AG04449 (cell line): ENCODE measurements at regions not wholly inside any gene's neighbourhood (a gene's known extent, or its start where the extent isn't known, plus 50 kb on each side); places are given as distances from the start of the nearest gene placed in this dataset.
"Not testable (repeated sequence)": the region's sequence is repeated elsewhere in the genome, so short reads cannot be mapped to it uniquely, and the experiment has no call there.

Source experiments
- CTCF ChIA-PET: fragments of 350-600 bp; formaldehyde crosslinking; extraction: SDS; loops from one replicate; lab custom pipeline; 2021; ENCODE audit warnings: antibody characterized with exemption; lab: Yijun Ruan, JAX
- POLR2A ChIA-PET: fragments of 400-600, 350-600 bp; formaldehyde crosslinking; extraction: SDS; loops from one replicate; lab custom pipeline; 2020; ENCODE audit warnings: antibody characterized with exemption, inconsistent platforms; lab: Yijun Ruan, JAX
- DNase-seq: peaks from one replicate; pipeline ENCODE4 v3.0.0-alpha.2; 2010; ENCODE audit warnings: low read depth, low spot score
- H3K4me3 ChIP-seq: 2 replicates; pipeline ENCODE4 v1.5.1; 2011; ENCODE audit warnings: low read depth, mild to moderate bottlenecking, control low read depth, low read length
- TF ChIP-seq, protein P1 (sequence below): IDR thresholded peaks from one replicate; pipeline ENCODE4 v1.5.1; 2011; ENCODE audit warnings: mild to moderate bottlenecking, moderate library complexity, low read length, control low read depth, inconsistent platforms; ENCODE audit not compliant: insufficient read depth; ENCODE audit errors: missing control alignments

DNA sequence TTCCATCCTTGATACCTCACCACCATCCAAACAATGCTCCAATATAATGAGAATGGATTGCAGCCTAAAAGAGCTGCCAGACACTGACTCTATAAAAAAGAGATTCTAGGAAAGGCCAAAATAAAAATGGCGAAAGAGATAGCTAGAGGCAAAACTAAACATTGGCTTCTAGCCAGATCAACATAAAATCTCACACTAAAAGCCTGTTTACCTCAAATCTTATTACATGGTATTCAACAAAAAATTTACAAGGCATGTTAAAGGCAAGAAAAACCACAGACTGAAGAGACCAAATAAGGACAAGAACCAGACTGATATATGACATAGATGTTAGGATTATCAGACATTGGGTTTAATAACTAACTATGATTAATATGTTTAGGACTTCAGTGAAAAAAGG lies 1127.0 kb downstream of the DNAJB9 start:
- no peak for DNase-seq

DNA sequence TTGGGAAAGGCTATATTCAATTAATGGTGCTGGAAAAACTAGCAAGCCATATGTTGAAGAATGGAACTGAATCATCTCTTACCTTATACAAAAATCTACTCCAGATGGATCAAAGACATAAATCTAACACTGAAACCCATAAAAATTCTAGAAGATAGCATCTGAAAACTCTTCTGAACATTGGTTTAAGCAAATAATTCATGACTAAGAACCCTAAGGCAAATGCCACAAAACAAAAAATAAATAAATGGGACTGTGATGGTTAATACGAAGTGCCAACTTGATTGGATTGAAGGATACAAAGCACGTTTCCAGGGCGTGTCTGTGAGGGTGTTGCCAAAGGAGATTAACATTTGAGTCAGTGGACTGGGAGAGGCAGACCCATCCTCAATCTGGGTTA lies 1130.0 kb downstream of the DNAJB9 start:
- no peak for DNase-seq
- no peak overlapping the region for H3K4me3 ChIP-seq
- ChIA-PET CTCF (no interaction called here), POLR2A (no interaction called here)
- TF ChIP-seq, protein P1, sequence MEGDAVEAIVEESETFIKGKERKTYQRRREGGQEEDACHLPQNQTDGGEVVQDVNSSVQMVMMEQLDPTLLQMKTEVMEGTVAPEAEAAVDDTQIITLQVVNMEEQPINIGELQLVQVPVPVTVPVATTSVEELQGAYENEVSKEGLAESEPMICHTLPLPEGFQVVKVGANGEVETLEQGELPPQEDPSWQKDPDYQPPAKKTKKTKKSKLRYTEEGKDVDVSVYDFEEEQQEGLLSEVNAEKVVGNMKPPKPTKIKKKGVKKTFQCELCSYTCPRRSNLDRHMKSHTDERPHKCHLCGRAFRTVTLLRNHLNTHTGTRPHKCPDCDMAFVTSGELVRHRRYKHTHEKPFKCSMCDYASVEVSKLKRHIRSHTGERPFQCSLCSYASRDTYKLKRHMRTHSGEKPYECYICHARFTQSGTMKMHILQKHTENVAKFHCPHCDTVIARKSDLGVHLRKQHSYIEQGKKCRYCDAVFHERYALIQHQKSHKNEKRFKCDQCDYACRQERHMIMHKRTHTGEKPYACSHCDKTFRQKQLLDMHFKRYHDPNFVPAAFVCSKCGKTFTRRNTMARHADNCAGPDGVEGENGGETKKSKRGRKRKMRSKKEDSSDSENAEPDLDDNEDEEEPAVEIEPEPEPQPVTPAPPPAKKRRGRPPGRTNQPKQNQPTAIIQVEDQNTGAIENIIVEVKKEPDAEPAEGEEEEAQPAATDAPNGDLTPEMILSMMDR: no peak

More for the DNA sequence above, 1127.0 kb downstream of the DNAJB9 start:
- ChIA-PET POLR2A (no interaction called here), CTCF (no interaction called here)
- no peak overlapping the region for H3K4me3 ChIP-seq
- TF ChIP-seq, protein P1: no peak

DNA sequence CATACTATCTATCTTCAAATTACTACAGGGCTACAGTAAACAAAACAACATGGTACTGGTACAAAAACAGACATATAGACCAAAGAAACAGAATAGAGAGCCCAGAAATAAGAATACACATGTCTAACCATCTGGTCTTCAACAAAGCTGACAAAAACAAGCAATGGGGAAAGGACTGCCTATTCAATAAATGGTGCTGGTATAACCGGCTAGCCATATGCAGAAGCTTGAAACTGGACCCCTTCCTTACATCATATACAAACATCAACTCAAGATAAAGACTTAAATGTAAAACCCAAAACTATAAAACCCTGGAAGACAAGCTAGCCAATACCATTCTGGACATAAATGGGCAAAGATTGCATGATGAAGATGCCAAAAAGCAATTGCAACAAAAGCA lies 1143.7 kb downstream of the DNAJB9 start:
- CTCF ChIA-PET: no interaction called here
- POLR2A ChIA-PET: no interaction called here
- TF ChIP-seq, protein P1: no peak
- DNase-seq: no peak
- no peak overlapping the region for H3K4me3 ChIP-seq

DNA sequence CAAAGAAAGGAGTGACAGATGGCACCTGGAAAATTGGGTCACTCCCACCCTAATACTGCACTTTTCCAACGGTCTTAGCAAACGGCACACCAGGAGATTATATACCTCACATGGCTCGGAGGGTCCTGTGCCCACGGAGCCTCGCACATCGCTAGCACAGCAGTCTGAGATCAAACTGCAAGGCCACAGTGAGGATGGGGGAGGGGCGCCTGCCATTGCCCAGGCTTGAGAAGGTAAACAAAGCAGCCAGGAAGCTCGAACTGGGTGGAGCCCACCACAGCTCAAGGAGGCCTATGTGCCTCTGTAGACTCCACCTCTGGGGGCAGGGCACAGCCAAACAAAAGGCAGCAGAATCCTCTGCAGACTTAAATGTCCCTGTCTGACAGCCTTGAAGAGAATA lies 1149.7 kb downstream of the DNAJB9 start:
- H3K4me3 ChIP-seq, POLR2A ChIA-PET, CTCF ChIA-PET, DNase-seq: not testable (repeated sequence)

DNA sequence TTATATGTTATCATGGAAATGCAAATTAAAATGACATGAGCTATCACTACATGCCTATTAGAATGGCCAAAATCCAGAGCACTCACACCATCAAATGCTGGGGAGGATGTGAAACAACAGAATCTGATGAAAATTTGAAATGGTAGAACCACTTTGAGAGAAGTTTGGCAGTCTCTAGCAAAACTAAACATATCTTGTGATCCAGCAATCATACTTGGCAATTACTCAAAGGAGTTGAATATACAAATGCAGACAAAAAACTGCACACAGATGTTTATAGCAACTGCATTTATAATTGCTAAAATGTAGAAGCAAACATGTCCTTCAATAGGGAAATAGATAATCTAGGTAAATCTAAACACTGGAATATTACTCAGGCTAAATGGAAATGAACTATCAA lies 1164.9 kb downstream of the DNAJB9 start:
- TF ChIP-seq, protein P1: no peak
- DNase-seq: no peak
- ChIA-PET CTCF (no interaction called here), POLR2A (no interaction called here)
- no peak overlapping the region for H3K4me3 ChIP-seq

DNA sequence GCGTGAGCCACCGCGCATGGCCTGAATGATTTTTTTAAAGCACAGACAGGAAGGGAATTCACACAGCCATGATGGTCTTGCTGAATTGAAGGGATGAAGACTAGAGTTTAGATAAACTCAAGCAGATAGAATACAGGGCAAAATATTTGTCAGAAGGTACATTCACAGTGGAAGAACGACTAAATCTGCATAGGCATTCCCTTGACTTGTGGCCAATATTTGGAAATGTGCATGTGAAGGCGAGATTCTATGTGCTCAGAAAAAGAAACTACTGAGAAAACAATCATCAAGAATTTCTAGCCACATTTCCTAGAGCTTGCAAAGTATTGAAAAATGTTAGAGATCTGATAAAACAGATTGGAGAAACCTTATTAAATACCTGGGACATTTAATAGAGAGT lies 1166.2 kb downstream of the DNAJB9 start:
- POLR2A ChIA-PET: no interaction called here
- CTCF ChIA-PET: no interaction called here

More for the DNA sequence above, 1166.2 kb downstream of the DNAJB9 start:
- DNase-seq: no peak
- TF ChIP-seq, protein P1: no peak
- no peak overlapping the region for H3K4me3 ChIP-seq
